ENCODE measurements at regions not wholly inside any gene's neighbourhood (a gene's known extent, or its start where the extent isn't known, plus 50 kb on each side); places are given as distances from the start of the nearest gene placed in this dataset.

GRCh38 chr9:71393005-71393404 lies 271.6 kb upstream of the TRPM3 start:
- POLR2A ChIA-PET, result no interaction called here
- CTCF ChIA-PET, result no interaction called here

GRCh38 chr9:71384343-71384742 lies 262.9 kb upstream of the TRPM3 start:
- POLR2A ChIA-PET, result no interaction called here
- CTCF ChIA-PET, result no interaction called here

GRCh38 chr9:71383308-71383940 lies 262.0 kb upstream of the TRPM3 start:
- ChIA-PET CTCF (no interaction called here), POLR2A (no interaction called here)

- ChIA-PET POLR2A (no interaction called here), CTCF (no interaction called here)
These were observed 246.7 kb upstream of the TRPM3 start for GRCh38 chr9:71368157-71368556.

- CTCF ChIA-PET, result no interaction called here
- POLR2A ChIA-PET, result no interaction called here
These were observed 242.9 kb upstream of the TRPM3 start for GRCh38 chr9:71364186-71364955.

DNA sequence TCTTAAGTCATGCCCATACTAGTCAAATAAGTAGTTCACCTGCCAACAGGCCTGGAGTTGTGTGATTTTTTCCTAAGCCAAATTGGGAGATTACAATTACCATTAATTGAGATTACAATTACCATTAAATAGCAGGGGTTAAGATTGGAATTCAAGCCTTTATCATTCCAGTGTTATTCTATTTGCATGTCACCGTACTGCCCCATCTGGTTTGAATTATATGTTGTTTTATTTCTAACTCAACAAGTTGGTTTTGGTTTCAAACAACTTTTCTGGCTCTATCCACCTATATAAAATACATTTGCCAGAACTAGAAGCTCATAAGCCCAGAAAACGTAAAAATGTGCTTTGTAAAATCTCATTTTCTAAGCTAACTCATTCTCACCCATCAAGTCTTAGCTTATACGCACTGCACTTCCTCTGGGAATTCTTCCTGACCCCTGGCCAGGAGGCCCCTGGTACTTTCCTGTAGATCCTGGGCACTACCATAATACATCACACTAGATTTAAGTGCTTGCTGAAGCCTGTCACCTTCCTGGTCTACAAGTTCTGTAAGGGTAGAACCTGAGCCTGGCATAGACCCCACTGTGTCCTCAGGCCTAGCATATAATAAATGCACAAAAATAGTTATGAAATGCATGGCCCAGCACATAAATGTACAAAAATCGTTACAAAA lies 242.0 kb upstream of the TRPM3 start:
- CTCF ChIA-PET, result no interaction called here
- POLR2A ChIA-PET, result no interaction called here

DNA sequence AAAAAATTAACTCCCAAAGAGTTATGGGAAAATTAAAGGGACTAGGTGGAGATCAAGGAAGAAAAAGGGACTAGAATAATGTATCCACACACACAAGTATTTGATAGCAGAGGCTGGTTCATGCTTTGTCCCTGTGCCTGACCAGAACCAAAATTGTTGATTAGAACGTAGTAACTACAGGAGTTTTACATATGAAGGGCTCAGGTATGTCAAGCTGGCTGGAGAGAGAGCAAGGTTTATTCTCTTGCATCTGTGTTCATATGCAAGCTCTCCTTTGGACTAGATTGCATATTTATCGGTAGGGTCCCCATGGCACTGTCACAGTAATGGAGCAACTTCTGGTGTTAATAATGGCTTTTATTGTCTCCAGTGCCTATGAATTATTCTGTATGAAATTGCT lies 239.9 kb upstream of the TRPM3 start:
- ChIA-PET POLR2A (no interaction called here), CTCF (no interaction called here)

- POLR2A ChIA-PET, result no interaction called here
- CTCF ChIA-PET, result interaction anchor here (0.9 kb wide), 1 partner anchor 10 kb away, joined by 3 read pairs; no protein-coding TSS in a partner anchor
These were observed 235.9 kb upstream of the TRPM3 start for GRCh38 chr9:71357346-71357745.

- ChIA-PET CTCF (no interaction called here), POLR2A (no interaction called here)
These were observed 234.5 kb upstream of the TRPM3 start for GRCh38 chr9:71355884-71356283.

- CTCF ChIA-PET, result no interaction called here
- POLR2A ChIA-PET, result no interaction called here
These were observed 232.3 kb upstream of the TRPM3 start for GRCh38 chr9:71353720-71354119.

- CTCF ChIA-PET, result no interaction called here
- POLR2A ChIA-PET, result no interaction called here
These were observed 231.4 kb upstream of the TRPM3 start for GRCh38 chr9:71352837-71353236.

DNA sequence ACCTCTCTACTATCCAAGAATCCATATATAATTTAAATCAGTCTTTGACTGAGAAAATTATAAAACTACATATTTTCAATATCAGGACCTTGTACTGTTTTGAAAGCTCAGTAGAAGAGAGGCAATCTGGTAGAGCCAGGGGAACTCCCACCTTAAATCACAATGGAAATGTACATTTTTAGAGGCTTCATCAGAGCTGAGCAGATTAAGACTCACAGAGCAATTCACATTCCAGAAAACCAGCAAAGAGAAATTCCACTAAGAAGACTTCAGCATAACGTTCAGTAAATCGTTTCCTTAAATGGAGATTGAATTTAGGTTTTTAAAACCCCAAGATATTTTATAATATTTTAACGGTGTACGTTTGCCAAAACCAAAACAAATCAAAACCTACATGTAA lies 227.8 kb upstream of the TRPM3 start:
- ChIA-PET CTCF (no interaction called here), POLR2A (no interaction called here)

DNA sequence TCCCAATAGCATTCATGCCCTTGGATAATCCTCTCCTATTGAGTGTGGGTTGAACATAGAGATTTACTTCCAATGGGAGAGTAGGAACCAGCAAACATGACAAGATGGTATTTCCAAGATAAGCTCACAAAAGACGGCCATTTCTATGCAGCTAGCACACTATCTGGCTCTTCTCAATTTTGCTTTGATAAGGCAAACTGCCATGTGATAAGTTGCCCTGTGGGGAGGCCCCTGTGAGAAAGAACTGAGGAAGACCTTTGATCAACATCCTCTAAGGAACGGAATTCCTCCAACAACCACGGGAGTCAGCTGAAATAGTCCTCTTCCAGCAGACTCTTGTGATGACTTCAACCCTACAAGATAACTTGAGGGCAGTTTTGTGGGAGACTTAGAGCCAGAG lies 211.9 kb upstream of the TRPM3 start:
- ChIA-PET POLR2A (no interaction called here), CTCF (no interaction called here)

DNA sequence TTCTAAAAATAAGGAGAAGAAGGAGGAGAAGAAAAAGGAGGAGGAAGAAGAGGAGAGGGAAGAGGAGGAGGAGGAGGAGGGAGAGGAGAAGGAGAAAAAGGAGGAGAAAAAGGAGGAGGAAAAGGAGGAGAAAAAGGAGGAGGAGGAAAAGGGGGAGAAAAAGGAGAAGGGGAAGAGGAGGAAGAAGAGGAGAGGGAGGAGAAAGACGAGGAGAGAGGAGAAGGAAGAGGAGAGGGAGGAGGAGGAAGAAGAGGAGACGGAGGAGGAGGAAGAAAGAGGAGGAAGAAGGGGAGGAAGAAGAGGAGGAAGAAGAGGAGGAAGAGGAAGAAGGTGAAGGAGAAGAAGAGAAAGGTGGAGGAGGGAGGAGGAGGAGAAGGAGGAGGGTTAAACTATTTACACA lies 210.2 kb upstream of the TRPM3 start:
- CTCF ChIA-PET, result no interaction called here

GRCh38 chr9:71329873-71330272 lies 208.5 kb upstream of the TRPM3 start:
- ChIA-PET POLR2A (no interaction called here), CTCF (no interaction called here)

More for the DNA sequence above, 210.2 kb upstream of the TRPM3 start:
- POLR2A ChIA-PET, result no interaction called here

GRCh38 chr9:71326360-71326759 lies 204.9 kb upstream of the TRPM3 start:
- CTCF ChIA-PET, result no interaction called here
- POLR2A ChIA-PET, result no interaction called here

- CTCF ChIA-PET, result no interaction called here
- POLR2A ChIA-PET, result no interaction called here
These were observed 201.9 kb upstream of the TRPM3 start for GRCh38 chr9:71323357-71323756.

GRCh38 chr9:71322311-71322710 lies 200.9 kb upstream of the TRPM3 start:
- ChIA-PET POLR2A (no interaction called here), CTCF (no interaction called here)

DNA sequence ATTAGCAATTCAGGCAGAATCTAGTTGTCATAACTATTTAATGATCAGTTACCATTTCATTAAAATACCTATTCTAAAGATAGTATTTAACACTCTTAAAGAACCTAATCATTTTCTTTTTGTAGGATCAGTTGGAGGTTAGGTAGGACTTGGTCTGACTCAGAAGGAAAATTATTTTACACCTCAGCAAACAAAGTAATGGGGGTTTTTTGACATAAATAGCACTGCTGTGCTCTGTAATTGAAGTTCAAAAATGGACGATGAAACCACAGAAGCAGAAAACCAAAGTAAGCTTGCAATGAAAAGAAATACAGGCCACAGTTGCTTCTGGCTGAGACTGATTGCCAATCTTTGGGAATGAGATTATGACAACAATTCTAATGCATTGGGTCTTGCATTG lies 187.0 kb upstream of the TRPM3 start:
- ChIA-PET CTCF (no interaction called here), POLR2A (no interaction called here)

DNA sequence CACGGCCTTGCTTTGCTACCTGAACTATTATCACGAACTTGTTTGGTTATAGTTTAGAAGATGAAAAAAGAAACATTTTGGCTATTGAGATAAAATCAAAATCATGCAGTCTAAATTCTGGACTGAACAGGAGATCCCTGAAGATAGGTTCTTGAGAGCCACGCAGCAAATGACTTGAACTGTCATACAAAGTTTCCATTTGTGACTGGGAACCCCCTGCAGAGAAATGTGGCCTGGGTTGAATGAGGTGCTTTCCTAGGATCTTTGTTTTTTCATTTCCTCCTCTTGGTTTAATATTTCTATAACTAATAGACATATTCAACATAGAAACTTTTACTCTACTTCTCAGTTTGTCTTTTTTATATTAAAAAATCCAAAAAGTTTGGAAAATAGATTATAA lies 184.7 kb upstream of the TRPM3 start:
- ChIA-PET CTCF (no interaction called here), POLR2A (no interaction called here)

GRCh38 chr9:71303351-71303750 lies 181.9 kb upstream of the TRPM3 start:
- ChIA-PET POLR2A (no interaction called here), CTCF (no interaction called here)

- ChIA-PET CTCF (no interaction called here), POLR2A (no interaction called here)
These were observed 181.4 kb upstream of the TRPM3 start for GRCh38 chr9:71302776-71303175.
